DOHH2 (cell line): ENCODE measurements at regions not wholly inside any gene's neighbourhood (a gene's known extent, or its start where the extent isn't known, plus 50 kb on each side); places are given as distances from the start of the nearest gene placed in this dataset.

Experiments used
- H3F3A ChIP-seq: fragments of 200-600 bp; sonication (generic), shearing (Covaris generic); 2 replicates; pipeline ENCODE4 v1.6.0; 2016; ENCODE audit warnings: antibody characterized with exemption, mild to moderate bottlenecking; ENCODE audit not compliant: control insufficient read depth, insufficient read depth
- H3K27ac ChIP-seq: fragments of 200-600 bp; sonication (generic); 2 replicates; pipeline ENCODE4 v1.5.1; 2014; ENCODE audit warnings: low read depth, mild to moderate bottlenecking, low read length, moderate library complexity
- H3K27me3 ChIP-seq: fragments of 200-600 bp; sonication (generic); 2 replicates; pipeline ENCODE4 v1.6.1; 2014; ENCODE audit warnings: mild to moderate bottlenecking, low read length, mixed read lengths; ENCODE audit not compliant: control insufficient read depth
- H3K36me3 ChIP-seq: fragments of 200-600 bp; sonication (generic); 2 replicates; pipeline ENCODE4 v1.6.1; 2014; ENCODE audit warnings: mild to moderate bottlenecking, low read length, moderate library complexity, mixed read lengths; ENCODE audit not compliant: control insufficient read depth
- H3K4me1 ChIP-seq: fragments of 200-600 bp; sonication (generic); 2 replicates; pipeline ENCODE4 v1.6.1; 2014; ENCODE audit warnings: mild to moderate bottlenecking, low read length, mixed read lengths; ENCODE audit not compliant: control insufficient read depth
- H3K4me2 ChIP-seq: fragments of 200-600 bp; sonication (generic); 2 replicates; pipeline ENCODE4 v1.6.0; 2014; ENCODE audit warnings: mild to moderate bottlenecking, low read length, moderate library complexity
- H3K4me3 ChIP-seq: fragments of 200-600 bp; sonication (generic); 2 replicates; pipeline ENCODE4 v1.5.1; 2014; ENCODE audit warnings: mild to moderate bottlenecking, low read length, mixed read lengths
- H3K79me2 ChIP-seq: fragments of 200-600 bp; sonication (generic); 2 replicates; pipeline ENCODE4 v1.6.1; 2014; ENCODE audit warnings: mild to moderate bottlenecking, low read length, mixed read lengths; ENCODE audit not compliant: control insufficient read depth
- H3K9me2 ChIP-seq: fragments of 200-600 bp; sonication (generic); replicated peaks from 2 replicates; pipeline ENCODE4 v1.6.1; 2014; ENCODE audit warnings: mild to moderate bottlenecking, low read length, mixed read lengths; ENCODE audit not compliant: control insufficient read depth
- H3K9me3 ChIP-seq: fragments of 200-600 bp; sonication (generic); 2 replicates; pipeline ENCODE4 v1.6.1; 2014; ENCODE audit warnings: antibody characterized with exemption, low read length, mixed read lengths; ENCODE audit not compliant: control insufficient read depth, insufficient read depth
- H4K20me1 ChIP-seq: fragments of 200-600 bp; sonication (generic); 2 replicates; pipeline ENCODE4 v1.6.0; 2014; ENCODE audit warnings: low read depth, mild to moderate bottlenecking, antibody characterized with exemption, low read length, moderate library complexity; ENCODE audit not compliant: control insufficient read depth, insufficient read depth
- EZH2phosphoT487 ChIP-seq: fragments of 200-600 bp; sonication (generic); IDR thresholded peaks from 2 replicates; pipeline ENCODE4 v1.6.1; 2017; ENCODE audit warnings: borderline replicate concordance, mild to moderate bottlenecking, antibody characterized with exemption, low read length, moderate library complexity, mixed read lengths
- TF ChIP-seq, protein P1 (sequence below): fragments of 200-600 bp; sonication (generic); IDR thresholded peaks from one replicate; pipeline ENCODE4 v1.5.1; 2014; ENCODE audit warnings: antibody characterized with exemption, mild to moderate bottlenecking, low read depth, low read length; ENCODE audit not compliant: poor library complexity, severe bottlenecking

DNA sequence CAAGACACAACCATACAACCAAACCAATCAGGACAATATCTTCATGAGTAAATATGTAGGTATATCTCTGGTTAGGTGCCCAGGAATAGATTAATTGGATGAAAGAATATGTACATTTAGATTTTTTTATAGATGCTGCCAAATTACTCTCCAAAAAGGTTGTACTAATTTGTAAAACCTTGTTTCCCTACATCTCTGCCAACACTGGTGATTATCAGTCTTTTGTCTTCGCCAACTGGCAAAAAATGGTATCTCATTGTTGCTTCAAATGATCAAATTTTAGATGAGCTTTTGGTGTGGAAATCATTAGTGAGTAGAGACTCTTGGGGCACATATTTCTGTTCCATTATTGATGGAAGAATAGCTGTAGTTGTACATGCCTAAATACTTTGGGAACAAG lies 90.7 kb upstream of the ELL2 start:
- TF ChIP-seq, protein P1, sequence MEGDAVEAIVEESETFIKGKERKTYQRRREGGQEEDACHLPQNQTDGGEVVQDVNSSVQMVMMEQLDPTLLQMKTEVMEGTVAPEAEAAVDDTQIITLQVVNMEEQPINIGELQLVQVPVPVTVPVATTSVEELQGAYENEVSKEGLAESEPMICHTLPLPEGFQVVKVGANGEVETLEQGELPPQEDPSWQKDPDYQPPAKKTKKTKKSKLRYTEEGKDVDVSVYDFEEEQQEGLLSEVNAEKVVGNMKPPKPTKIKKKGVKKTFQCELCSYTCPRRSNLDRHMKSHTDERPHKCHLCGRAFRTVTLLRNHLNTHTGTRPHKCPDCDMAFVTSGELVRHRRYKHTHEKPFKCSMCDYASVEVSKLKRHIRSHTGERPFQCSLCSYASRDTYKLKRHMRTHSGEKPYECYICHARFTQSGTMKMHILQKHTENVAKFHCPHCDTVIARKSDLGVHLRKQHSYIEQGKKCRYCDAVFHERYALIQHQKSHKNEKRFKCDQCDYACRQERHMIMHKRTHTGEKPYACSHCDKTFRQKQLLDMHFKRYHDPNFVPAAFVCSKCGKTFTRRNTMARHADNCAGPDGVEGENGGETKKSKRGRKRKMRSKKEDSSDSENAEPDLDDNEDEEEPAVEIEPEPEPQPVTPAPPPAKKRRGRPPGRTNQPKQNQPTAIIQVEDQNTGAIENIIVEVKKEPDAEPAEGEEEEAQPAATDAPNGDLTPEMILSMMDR, result no peak
- TF ChIP-seq EZH2phosphoT487, result no peak
- Histone ChIP-seq H3F3A (no peaks in the 10 kb centered on the region), H3K4me3 (no peak overlapping the region), H3K9me2 (no peaks in the 10 kb centered on the region), H4K20me1 (no peaks in the 10 kb centered on the region), H3K27me3 (no peaks in the 10 kb centered on the region), H3K27ac (no peak overlapping the region), H3K36me3 (no peaks in the 10 kb centered on the region), H3K4me1 (no peaks in the 10 kb centered on the region), H3K4me2 (no peak overlapping the region), H3K79me2 (no peaks in the 10 kb centered on the region), H3K9me3 (no peaks in the 10 kb centered on the region)

GRCh38 chr5:96051401-96051830 lies 89.8 kb upstream of the ELL2 start:
- Histone ChIP-seq H3K4me1 (no peaks in the 10 kb centered on the region), H3K79me2 (no peaks in the 10 kb centered on the region), H3K4me2 (no peak overlapping the region), H3F3A (no peaks in the 10 kb centered on the region), H3K9me3 (no peaks in the 10 kb centered on the region), H3K4me3 (no peak overlapping the region), H3K27ac (no peak overlapping the region), H3K27me3 (no peaks in the 10 kb centered on the region), H3K36me3 (no peaks in the 10 kb centered on the region), H4K20me1 (no peaks in the 10 kb centered on the region), H3K9me2 (no peaks in the 10 kb centered on the region)
- no peak for TF ChIP-seq EZH2phosphoT487
- TF ChIP-seq, protein P1, result no peak

DNA sequence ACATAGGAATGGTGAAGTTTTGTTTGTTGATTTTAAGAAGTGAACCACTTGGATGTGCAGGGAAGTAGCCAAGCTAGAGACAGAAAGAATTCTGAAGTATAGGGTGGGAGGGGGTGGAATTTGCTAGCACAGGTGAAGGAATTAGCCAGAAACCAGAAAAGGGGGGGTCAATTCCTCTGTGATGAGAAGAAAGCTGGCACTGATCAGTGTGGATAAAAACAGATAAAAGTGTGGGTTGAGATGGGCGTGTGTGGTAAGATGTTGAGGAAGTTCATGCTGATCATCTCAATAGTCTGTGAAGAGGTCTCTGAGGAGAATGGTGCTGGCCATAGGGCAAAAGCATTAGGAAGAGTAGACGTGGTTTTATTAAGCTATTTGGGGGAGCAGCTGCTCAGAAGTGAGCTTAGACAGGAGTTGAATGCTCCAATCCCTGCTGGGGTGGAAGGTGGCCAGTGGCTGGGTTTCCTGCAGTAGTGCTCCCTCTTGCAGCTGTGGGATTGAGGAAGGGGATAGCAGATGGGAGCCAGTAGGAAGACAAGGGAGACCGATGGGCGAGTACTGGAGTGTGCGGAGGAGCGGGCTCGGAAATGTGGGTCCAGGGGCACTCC lies 88.7 kb upstream of the ELL2 start:
- Histone ChIP-seq H3K36me3 (no peaks in the 10 kb centered on the region), H3K9me2 (no peaks in the 10 kb centered on the region), H3K79me2 (no peaks in the 10 kb centered on the region), H3K27me3 (no peaks in the 10 kb centered on the region), H3F3A (no peaks in the 10 kb centered on the region), H4K20me1 (no peaks in the 10 kb centered on the region), H3K4me2 (no peak overlapping the region), H3K4me1 (no peaks in the 10 kb centered on the region), H3K27ac (no peak overlapping the region), H3K4me3 (no peak overlapping the region), H3K9me3 (no peaks in the 10 kb centered on the region)
- TF ChIP-seq EZH2phosphoT487, result no peak
- TF ChIP-seq, protein P1, result no peak
